GM21423 (cell line): ENCODE measurements at regions not wholly inside any gene's neighbourhood (a gene's known extent, or its start where the extent isn't known, plus 50 kb on each side); places are given as distances from the start of the nearest gene placed in this dataset.
"Not testable (repeated sequence)": the region's sequence is repeated elsewhere in the genome, so short reads cannot be mapped to it uniquely, and the experiment has no call there.

ENCODE experiments used
- ATAC-seq: cut with Tn5 transposase; IDR thresholded peaks from one replicate; pipeline ENCODE4 v1.9.1; 2021; ENCODE audit warnings: mild to moderate bottlenecking, moderate library complexity; ENCODE audit not compliant: unreplicated experiment

DNA sequence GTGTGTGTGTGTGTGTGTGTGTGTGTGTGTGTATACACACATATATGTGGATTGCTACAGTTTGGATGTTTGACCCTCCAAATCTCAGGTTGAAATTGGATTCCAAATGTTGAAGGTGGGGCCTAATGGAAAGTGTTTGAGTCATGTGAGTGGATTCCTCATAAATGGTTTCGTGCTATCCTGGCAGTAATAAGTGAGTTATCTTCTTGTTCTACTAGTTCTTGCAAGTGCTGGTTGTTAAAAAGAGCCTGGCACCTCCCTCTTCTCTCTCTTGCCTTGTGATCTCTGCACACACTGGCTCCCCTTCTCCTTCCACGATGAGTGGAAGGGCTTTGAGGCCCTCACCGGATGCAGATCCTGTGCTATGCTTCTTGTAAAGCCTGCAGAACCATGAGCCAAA, 344.1 kb downstream of the SH2D1A start:
- no peak for ATAC-seq

DNA sequence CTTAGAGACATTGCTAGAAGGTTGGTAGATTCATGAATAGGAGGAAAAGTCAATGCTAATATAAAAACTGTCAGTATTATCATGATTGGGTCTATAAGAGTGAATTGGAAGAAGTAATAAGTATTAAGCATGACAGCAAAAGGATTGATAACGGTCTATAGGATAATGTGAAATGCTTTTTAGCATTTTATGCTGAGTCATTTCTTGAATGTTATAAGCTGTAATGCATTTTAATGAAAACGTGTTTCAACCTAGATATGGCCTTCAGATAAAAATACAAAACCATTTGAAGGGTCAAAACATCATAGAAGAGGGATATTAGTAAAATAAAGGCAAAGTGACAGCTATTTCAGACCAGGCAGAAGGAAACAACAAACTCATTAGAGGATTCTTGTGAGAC, 353.5 kb downstream of the SH2D1A start:
- ATAC-seq, result no peak

DNA sequence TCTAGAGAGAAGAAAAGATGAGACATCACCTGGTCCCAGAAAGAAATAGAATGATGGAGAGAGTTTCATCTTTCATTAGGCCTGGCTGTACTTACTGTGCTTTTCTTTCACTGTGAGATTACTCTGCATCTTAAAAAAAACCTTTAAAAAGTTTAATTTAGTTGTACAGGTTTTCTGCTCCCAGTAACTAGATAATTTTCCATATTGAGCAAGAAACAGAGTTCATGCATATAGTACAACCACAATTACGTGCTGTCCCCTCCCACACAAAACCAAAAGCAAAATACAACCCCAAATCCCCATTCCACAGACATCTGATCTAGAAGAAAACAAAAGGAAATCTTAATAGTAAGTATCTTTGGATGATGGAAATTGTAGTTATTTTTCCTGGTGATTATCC, 371.2 kb downstream of the SH2D1A start:
- no peak for ATAC-seq

DNA sequence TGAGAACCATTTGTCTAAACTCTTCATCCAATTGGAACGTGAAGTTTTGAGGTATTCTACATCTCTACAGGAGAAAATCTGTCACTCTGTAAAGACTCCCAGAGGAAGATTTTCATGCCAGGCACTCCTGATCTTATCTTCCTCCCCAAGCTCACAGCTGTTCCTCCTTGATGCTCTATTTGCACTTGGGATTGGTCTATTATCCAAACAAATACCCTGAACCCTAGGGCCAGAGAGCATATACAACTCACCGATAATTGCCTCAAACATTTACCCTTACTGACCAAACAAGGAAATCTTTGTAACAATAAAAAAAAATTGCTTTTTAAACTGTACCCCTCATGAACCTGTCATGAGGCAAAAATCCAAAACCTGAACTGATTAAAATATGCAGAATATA, 372.7 kb downstream of the SH2D1A start:
- ATAC-seq, result no peak

DNA sequence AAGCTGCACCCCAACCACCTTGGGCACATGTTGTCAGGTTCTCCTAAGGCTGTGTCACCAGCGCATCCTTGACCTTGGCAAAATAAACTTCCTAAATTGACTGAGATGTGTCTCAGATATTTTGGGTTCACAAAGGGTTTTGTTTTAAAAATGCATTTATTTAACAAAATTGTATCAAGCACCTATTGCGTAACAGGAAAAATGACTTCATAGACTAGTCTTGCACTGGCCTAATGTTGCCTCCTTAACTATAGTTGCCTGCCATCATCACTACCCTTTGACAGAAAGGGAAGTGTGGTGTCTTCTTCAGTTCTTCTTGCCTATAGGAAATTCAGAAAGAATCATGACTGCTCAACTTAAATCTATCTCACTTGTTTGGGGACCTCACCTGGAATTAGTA, 374.2 kb downstream of the SH2D1A start:
- no peak for ATAC-seq

DNA sequence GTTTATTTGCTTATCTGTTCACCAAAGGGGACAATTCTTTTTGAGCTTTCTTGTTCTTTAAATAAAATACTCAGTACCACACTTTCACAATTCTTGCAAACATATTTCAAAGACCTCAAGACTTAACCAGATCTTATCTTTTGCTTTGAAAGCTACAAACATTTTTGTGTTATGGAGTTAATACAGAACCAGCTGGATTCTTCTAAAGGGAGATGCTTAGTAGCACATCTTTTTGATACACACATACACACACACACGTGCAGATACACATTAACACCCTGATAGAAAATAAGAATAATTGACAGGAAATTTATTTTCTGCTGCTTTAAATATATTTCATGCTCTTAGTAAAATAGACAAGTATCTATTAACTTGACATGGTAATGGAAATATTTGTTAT, 379.1 kb downstream of the SH2D1A start:
- ATAC-seq, result no peak

DNA sequence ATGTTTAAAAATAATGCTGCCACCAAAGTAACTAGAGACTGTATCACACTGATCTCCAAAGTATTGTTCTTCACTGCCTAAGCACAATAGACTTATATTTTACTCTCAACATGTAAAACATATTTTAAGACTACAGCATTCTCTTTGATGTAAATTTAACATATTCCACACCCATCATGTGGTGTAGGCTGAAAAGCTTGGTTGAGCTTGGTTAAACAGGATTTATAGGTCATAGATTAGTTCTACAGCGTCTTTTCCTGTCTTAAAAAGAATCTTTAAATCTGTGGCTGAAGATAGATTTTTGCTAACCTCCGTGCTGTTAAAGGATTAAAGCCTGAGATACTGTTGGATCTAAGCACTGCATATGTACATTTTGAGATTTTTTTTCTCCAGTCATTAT, 379.9 kb downstream of the SH2D1A start:
- ATAC-seq, result no peak

DNA sequence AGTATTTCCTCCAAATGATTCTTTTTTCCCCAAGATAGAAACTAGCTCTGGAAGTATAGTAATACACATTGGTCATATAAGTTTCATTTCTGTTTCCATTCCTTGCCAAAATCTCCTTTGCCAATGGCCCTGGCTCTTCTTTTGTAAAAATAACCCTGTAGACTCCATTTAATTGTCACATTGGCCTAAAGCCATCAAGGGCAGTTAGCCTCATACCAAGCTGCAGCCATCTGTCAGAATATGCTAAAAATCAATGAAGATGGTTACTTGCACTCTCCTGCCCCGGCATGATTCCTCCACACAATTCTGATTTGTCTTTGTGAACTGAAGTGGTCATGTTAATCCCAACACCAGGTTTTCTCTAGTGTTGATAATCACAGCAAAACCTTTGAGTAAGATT, 380.5 kb downstream of the SH2D1A start:
- ATAC-seq, result no peak

DNA sequence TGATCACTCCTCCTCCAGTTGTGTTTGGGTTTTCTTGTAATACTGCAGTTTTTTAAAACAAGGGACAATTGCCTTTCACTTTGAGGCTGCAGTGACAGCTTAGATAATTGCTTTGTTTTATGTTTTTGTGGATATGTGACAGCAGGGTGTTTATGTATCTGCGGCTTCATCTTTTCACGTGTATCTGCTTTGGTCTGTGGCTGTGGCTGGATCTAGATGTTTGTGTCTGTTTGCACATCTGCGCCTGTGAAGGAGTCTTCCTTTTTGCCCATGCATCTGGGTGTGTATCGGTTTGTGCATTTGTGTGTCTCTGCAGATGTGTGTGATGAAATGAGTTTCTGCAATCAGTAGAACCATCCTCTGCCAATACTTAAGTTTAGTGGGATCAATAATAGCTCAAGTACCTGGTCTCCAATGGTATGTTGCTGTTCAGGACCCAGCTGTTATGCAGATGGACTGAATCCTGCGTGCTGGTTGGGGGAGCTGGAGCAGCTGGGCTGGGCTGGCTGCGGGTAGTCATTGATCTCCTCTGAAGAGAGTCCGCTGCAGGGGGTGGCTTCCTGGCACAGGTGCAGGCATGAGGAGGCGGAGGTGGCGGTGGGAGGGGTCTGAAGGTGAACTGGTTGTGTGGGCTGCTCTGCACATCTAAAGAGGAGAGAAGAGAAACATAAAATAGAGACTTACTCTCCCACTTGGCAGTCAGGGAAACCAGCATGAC, 390.3 kb downstream of the SH2D1A start:
- ATAC-seq, result no peak

DNA sequence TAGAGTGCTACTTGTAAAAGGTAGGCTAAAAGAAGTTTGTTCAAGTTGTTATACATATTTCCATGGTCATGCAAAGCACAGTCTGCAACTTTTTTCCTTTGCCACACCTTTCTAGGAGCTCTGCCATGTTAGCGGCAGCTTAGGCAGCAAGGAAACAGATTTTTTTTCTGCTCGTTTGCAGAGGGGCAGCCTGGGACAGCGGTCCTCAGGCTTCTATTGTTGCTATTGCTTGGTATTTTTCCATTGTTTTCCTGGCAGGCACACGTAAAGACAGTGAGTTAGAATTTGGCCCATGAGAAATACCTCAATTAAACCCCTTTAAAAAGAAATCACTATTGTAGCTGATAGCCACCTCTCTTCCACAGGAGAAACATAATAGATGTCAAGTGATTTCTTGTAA, 391.4 kb downstream of the SH2D1A start:
- ATAC-seq, result no peak

DNA sequence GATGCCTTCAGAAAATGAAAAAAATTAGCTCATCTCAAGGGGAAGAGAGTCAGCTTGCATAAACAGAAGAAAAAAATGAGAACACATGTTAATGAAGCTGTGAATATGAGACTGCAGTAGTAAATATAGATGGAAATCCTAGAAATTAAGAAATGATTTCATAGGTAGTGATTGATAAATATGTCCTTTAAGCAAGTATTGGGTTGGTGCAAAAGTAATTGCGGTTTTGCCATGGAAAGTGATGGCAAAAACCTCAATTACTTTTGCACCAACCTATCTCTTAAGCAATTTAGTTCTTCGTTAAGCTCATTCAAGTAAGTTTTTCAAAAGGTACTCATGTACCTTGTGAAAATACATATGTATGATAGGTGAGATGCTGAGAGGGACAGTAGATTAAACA, 400.9 kb downstream of the SH2D1A start:
- no peak for ATAC-seq

DNA sequence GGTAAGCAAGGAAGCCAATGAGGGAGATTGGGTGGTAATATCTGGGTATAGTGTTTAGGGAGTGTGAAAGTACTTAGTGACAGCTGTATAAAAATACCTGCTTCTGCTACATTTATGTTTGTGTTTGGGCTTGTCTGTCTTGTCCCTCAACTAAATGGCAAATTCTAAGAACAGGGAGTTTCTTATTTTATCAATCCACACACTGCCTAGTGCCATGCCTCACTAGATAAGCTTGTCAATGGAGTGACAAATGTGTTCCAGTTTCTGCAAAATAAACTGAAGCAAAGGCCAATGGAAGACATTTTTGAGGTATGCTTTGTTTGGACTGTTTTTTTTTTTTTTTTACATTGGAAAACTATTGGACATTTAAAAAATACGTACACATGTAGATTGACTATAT, 418.0 kb downstream of the SH2D1A start:
- no peak for ATAC-seq

DNA sequence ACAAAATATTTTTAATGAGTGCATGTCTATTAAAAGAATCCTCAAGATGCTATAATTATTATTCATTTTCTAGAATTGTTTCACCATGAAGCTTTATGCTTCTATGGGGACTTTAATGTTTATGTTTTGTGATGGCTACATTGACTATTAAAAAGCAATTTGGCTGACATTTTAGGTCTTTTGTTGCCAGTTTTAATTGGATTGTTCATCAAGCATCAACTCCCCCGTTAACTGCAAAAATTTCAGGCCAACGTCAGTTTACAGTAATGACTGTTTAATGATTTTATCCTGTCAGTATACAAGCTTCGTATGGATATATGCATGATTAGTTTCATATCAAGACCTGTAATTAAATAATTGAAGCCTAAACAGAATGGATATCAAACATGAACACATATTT, 422.8 kb downstream of the SH2D1A start:
- no peak for ATAC-seq

DNA sequence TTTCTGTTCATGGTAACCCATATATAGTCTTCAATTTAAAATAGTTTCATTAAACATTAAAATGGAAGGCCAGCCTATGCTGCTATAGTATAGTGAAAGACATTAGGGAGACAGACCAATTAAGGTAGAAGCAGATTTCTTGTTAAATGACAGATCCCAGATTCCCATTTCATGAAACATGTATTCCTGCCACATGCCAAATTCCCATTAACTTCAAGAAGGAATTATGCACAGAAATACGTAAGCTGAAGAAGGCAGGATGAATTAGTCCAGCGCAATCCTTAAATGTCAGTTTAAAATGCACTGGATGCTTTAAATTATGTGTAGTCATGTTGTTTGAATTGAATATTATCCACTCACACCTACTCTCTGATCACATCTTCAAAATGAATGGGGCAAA, 424.9 kb downstream of the SH2D1A start:
- no peak for ATAC-seq

DNA sequence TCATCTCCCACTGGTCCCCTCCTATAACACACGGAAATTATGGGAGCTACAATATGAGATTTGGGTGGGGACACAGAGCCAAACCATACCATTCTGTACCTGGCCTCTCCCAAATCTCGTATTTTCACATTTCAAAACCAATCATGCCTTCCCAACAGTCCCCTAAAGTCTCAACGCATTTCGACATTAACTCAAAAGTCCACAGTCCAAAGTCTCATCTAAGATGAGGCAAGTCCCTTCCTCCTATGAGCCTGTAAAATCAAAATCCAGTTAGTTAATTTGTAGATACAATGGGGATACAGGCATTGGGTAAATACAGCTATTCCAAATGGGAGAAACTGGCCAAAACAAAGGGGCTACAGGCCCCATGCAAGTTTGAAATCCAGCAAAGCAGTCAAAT, 441.9 kb downstream of the SH2D1A start:
- ATAC-seq, result not testable (repeated sequence)

DNA sequence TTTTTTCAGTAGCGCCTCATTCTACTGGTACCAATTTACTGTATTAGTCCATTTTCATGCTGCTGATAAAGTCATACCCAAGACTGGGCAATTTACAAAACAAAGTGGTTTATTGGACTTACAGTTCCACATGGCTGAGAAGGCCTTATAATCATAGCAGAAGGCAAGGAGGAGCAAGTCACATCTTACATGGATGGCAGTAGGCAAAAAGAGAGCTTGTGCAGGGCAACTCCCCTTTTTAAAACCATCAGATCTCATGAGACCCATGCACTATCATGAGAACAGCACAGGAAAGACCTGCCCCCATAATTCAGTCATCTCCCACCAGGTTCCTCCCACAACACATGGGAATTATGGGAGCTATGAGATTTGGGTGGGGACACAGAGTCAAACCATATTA, 443.5 kb downstream of the SH2D1A start:
- ATAC-seq, result not testable (repeated sequence)

DNA sequence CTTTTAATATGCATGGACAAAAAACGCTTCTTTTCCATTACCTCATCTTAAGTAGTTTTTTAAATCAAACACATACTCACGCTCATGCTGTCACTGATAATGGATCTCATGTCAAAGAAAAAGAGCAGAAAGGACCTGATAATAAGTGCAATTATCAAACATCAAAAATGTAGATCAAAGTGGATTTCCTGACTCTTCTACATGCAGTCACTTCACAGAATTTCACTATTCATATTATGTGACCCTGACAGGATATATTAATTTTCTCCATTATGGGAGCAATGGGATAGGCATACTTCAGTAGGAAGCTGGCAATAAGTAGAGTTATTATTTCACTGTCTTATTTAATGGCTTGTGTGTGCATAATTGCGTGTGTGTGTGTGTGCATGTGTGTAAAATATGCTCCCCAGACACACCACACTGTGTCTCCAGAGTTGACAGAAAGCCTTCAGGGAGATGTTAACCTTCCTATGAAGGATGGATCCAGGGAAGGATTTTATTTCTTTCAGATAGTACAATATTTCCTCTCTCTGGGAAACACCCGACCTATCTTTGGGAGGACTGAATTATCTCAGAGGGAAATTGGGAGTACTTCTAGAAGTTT, 445.2 kb downstream of the SH2D1A start:
- ATAC-seq, result no peak

DNA sequence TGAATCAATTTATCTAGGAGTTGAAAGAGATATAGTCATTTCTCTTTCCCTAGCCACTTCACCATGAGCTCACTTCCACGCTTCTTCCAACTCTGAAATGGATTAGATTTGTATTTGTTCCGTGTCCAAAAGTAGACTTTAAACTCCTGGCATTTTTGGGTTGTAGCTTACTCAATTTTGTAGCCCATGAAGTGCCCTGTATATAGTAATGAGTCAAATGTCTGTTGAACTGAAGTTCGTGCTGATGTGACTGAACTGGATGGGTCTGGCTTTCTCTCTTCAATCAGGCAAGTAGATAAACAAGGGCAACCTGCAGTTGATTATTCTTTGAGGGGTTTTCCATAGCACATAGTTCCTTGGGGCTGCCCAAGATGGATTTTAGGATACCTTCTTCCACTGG, 450.6 kb downstream of the SH2D1A start:
- ATAC-seq, result no peak

DNA sequence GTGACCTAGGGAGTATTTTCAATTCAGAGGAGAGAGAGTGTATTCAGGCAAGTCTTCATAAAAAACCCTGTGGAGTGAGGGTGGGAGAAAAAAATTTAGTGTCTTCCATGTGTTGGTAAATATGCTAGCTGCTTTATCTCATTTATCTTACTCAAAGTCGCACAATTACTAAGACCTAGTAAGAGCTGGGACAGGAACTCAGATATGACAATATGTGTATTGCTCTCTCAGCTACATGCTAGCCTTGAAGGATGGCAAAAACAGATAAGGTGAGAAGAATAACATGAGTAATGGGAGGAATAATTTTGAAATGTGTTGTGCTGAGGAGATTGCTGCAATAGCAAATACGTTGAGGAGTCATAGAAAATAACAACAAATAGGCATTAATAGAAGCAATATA, 458.6 kb downstream of the SH2D1A start:
- ATAC-seq, result no peak

DNA sequence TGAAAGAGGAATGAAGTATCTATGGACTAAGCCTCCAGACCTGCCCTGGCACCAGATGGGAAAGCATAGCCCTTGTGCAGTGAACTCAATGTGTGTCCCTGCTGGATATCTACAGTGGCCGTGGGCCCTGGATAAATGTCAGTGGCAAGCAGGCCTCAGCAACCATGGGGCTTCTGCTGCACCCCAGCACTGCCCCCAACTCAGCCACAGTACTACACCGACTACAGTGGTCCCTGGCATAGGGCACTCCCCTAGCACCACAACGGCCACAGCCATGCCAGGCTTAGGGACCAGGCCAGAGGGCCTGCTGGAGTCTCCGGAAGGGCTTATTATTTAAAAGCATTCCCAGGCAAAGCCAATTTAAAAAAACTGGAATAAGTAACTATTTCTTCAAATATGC, 459.1 kb downstream of the SH2D1A start:
- no peak for ATAC-seq

DNA sequence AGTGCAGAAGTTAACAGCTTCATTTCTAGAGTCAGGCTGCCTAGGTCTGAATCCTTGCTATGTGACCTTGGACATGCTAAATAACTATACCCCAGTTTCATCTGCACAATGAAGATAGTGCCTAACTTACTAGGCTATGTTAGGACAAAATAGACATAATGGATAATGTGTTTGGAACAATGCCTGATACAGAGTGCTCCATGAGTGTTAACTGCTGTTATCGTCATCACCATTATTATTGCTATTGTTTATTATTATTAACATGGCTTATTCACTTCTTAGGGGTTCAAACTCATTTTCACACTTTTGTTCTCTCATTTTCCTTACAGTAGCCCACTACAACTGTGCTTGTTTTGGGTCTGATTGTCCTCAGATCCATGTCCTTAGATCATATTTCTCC, 467.7 kb downstream of the SH2D1A start:
- no peak for ATAC-seq

DNA sequence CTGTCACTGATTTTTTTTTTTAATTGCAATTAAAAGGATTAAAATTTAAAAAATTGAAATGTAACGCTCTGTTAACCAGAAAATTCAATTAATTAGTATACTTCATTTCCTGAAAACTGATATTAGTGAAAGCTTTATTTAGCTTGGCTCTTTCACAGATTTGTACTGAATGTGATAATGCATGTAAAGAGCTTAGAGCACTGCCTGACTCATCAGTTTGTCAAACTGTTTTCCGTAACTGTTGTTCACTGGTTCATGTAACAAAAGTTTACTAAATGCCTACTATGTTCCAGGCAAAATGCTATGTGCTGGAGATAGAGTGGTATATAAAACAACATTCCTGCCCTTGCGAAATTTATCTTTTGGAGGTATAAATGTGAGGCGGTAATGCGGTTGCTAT, 471.7 kb downstream of the SH2D1A start:
- no peak for ATAC-seq

DNA sequence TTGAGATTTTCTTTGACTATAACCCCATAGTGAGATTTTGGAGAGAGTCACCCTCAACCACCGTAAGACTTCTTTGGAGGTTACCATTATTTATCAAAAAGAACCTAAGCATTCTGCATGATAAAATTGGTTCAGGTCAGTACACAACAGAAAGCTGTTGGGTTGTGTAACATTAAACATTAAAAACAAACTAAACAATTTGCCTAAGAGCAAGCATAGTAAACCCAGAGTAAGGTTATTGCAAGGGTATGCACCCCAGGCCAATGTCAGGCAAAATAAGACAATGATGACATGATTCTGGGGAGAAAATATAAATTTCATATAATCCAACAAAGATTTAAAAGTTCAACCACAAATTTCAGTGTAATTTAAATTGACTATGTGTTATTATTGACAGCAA, 472.4 kb downstream of the SH2D1A start:
- ATAC-seq, result no peak
